ENCODE measurements at regions not wholly inside any gene's neighbourhood (a gene's known extent, or its start where the extent isn't known, plus 50 kb on each side); places are given as distances from the start of the nearest gene placed in this dataset.
A peak's percentile ranks its signal among the peaks of the same experiment; 100 is the strongest.

DNA sequence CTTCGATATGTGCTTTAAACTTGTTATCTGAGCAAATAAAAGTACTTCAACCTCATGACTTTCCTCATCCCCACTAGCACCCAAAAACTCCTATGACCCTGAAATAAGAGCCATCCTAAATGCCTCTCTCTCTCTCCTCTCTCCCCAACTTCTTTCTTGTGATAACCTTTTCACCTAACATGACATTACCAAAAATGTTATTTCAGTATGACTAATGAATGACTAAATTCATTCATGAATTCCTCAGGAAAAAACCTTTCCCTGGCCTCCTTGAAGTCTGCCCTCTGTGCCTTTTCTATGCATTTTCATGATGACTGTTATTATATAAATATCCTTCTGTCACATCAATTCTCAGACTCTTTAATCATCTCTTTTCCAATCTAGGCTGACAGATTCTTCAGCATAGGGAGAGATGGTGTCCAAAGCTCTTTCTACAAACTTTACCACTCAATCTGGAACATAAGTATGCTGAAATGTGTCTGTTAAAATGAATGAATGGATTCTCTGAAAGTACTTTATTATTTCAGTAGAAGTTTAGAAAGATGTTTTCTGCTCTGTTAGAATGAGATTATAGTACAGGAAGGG is 114.3 kb upstream of the GGTLC1 start:
- no peaks in the 10 kb centered on the region for H3K9me3 ChIP-seq
- H3K4me1 ChIP-seq, result no peaks in the 10 kb centered on the region
- no peak for TF ChIP-seq CTCF (IDR thresholded peaks at IDR 0.05)
- H3K27me3 ChIP-seq (ENCODE audit: insufficient read depth in 3 of 3, low read length in 2 of 3), result peaks cover 0 to 7% (median 0%) of the 10 kb centered on the region in 3 donors
- H3K4me3 ChIP-seq, result no peak overlapping the region
- ATAC-seq (no peak), DNase-seq (no peak)
- intact Hi-C loops (cut with DNase I), result loop anchor here in 1 of 2 donors (5.0 kb wide), 1 partner anchor 166 kb away; no protein-coding TSS in a partner anchor
- H3K36me3 ChIP-seq (ENCODE audit: insufficient read depth in 1 of 2, low read depth in 1 of 2), result no peaks in the 10 kb centered on the region
- no peak overlapping the region for H3K27ac ChIP-seq
- 81 to 97% (median 89%) methylated on average over 1 of the region's 1 CpG for WGBS, 3 donors

GRCh38 chr20:24102290-24102689 is 113.7 kb upstream of the GGTLC1 start:
- peak; percentile 8 for TF ChIP-seq CTCF (IDR thresholded peaks at IDR 0.05)
- 50 to 53% (median 52%) methylated on average over 7 of the region's 7 CpGs for WGBS, 3 donors
- no peak overlapping the region for H3K27ac ChIP-seq
- H3K9me3 ChIP-seq, result no peaks in the 10 kb centered on the region
- no peak overlapping the region for H3K4me3 ChIP-seq
- H3K27me3 ChIP-seq (ENCODE audit: insufficient read depth in 3 of 3, low read length in 2 of 3), result peaks cover 0 to 7% (median 0%) of the 10 kb centered on the region in 3 donors
- DNase-seq (no peak), ATAC-seq (no peak)
- no peaks in the 10 kb centered on the region for H3K4me1 ChIP-seq
- intact Hi-C loops (cut with DNase I), result loop anchor here in 1 of 2 donors (5.0 kb wide), 1 partner anchor 165 kb away; no protein-coding TSS in a partner anchor
- H3K36me3 ChIP-seq (ENCODE audit: insufficient read depth in 1 of 2, low read depth in 1 of 2), result no peaks in the 10 kb centered on the region

DNA sequence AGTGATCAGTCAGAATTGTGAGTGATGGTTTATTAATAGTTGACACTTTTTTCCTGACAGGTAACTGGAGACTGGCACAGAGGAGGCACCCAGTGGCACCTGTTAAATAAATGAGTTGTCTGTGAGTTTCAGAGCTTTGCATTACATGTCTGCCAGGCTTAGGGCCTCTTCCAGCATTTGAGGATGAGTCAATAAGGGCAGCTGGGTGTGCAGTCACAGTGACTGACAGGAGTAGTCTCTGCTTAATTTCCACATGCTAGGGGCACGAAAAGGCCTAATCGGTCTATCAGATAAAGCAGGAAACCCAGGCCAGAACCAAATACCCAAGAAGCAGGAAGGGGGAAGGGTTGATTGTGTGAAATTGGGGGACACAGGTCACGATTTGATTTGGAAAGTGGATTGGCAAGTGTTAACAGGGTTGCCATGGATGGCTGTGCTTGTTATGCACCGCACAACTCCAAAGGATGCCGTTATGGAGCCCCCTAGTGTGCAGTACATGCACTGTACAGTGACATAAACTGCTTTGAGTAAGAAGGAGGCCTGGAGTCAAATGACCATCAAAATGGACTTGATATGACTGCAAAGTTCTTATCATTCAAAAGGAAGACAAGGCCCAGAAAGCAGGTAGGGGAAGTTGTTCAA is 111.9 kb upstream of the GGTLC1 start:
- no peaks in the 10 kb centered on the region for H3K36me3 ChIP-seq (ENCODE audit: insufficient read depth in 1 of 2, low read depth in 1 of 2)
- peaks cover 0 to 7% (median 0%) of the 10 kb centered on the region in 3 donors for H3K27me3 ChIP-seq (ENCODE audit: insufficient read depth in 3 of 3, low read length in 2 of 3)
- intact Hi-C loops (cut with DNase I), result loop anchor here in 1 of 2 donors (5.0 kb wide), 1 partner anchor 163 kb away; no protein-coding TSS in a partner anchor
- 26 to 32% (median 31%) methylated on average over 5 of the region's 5 CpGs for WGBS, 3 donors
- DNase-seq, result peak in 1 of 2 donors; percentile 36
- TF ChIP-seq CTCF (IDR thresholded peaks at IDR 0.05), result peak; percentile 46
- no peaks in the 10 kb centered on the region for H3K4me1 ChIP-seq
- no peaks in the 10 kb centered on the region for H3K9me3 ChIP-seq
- ATAC-seq, result peak in 2 of 4 donors; percentile 56 to 73
- no peak overlapping the region for H3K4me3 ChIP-seq
- H3K27ac ChIP-seq, result no peak overlapping the region

- ATAC-seq (no peak), DNase-seq (no peak)
- no peak for TF ChIP-seq CTCF (IDR thresholded peaks at IDR 0.05)
- intact Hi-C loops (cut with DNase I), result no loop called here
- H3K4me1 ChIP-seq, result no peaks in the 10 kb centered on the region
- no peak overlapping the region for H3K27ac ChIP-seq
- no peaks in the 10 kb centered on the region for H3K27me3 ChIP-seq (ENCODE audit: insufficient read depth in 3 of 3, low read length in 2 of 3)
- H3K36me3 ChIP-seq (ENCODE audit: insufficient read depth in 1 of 2, low read depth in 1 of 2), result no peaks in the 10 kb centered on the region
- no peak overlapping the region for H3K4me3 ChIP-seq
- no peaks in the 10 kb centered on the region for H3K9me3 ChIP-seq
- 61 to 63% (median 63%) methylated on average over 3 of the region's 3 CpGs for whole genome bisulfite sequencing, 3 donors
These were observed 110.3 kb upstream of the GGTLC1 start for GRCh38 chr20:24098886-24099285.
